HG03139 (cell line): ENCODE measurements at regions not wholly inside any gene's neighbourhood (a gene's known extent, or its start where the extent isn't known, plus 50 kb on each side); places are given as distances from the start of the nearest gene placed in this dataset.
A peak's percentile ranks its signal among the peaks of the same experiment; 100 is the strongest.

ENCODE experiments used
- ATAC-seq: cut with Tn5 transposase; IDR thresholded peaks from one replicate; pipeline ENCODE4 v1.9.1; 2021; ENCODE audit not compliant: unreplicated experiment

DNA sequence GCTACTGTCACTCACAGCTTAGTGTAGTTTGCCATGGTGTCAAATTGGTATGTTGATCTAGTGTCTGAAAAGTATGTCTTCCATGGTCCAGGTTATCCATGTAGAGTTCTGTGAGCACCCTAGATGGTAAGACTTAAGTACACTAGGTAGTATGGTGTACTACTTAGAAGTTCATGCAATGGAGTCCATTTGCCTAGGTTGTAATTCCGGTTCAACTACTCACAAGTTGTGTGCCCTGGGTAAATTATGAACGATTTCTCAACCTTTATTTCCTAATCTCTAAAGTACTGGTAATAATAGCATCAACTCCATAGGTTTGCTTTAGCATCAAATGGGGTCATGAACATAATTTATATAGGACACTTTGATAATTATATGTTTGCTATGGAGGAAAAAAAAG, 666.2 kb upstream of the CELF2 start:
- no peak for ATAC-seq

DNA sequence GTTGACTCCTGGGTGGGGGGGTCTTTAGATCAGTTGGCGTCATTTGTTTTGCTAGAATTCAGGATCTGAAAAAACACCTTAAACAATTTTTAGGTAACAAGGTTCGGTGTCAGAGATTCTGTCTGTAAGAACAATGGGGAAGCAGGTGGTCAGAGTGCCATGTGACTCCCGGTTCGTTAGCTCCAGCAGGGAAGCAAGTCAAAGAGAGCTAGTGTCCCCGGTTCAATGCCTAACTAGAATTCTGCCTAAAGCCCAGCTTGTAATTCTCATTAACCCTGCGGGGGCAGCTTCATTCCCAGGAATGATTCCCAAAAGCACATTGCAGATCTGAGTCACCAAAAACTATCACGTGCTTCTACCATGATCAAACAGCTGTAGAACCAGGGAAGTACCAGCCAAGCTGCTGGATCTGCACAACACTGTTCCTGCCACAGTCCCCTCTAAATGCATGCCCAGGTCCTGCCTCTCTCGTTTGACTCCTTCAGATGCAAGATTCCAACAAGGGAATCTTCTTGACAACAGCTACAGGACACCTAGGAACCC, 664.3 kb upstream of the CELF2 start:
- no peak for ATAC-seq

DNA sequence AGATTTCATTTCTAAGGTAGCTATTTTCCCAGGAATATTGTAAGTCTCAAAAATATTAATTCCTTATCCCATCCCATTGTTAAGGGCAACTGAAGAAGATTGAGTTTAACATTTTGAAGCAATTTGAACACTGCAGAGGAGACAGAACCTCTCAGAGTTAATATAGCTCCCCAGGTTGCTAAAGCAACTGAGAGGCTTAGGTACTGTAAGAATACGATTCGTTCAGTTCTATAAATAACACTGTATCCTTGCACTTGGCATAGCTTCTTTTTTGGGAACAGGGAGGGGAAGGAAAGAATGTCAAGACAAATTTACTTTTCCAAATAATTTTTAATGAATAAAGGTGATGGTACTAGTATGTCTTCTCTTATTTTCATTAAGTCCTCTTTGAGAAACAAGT, 658.4 kb upstream of the CELF2 start:
- ATAC-seq = no peak

DNA sequence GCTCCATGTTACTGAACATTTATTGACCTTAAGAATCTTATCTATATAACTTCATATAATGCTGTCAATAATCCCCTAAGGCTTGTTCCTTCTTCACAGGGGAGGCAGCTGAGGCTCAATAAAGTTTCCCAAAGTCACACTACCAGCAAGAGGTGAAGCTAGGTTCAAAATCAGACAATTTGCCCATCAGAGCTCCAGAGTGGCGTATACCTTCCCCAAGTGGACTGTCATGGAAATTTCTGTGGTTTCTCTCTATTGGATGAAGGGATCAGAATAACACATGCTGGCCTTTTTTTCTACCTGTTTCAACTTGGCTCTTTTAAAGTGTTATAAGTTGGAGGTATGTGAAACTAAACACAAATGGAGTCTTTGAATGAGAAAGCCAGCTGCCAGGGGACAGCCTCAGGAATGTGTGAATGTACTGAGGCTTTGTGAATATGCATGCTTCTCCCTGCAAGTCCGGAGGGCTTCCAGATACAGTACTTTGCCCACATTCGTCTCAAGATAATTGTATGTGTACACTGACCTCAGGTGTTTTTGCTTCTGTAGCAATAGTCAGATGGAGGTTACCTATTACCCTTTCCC, 656.3 kb upstream of the CELF2 start:
- no peak for ATAC-seq

DNA sequence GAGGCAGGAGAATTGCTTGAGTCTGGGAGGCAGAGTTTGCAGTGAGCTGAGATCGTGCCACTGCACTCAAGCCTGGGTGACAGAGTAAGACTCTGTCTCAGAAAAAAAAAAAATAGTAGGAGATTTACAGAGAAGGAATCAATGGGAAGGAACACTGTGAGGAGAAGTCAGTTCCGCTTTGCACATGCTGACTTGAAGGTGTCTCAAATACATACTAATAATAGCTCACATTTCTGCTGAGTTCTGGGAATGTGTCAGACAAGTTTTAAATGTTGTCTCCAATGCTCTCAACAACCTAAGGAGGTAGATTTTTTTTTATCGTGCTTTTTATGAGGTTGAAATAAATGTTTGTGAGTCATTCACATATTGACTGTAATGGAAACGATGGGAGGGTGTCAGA, 654.9 kb upstream of the CELF2 start:
- no peak for ATAC-seq

DNA sequence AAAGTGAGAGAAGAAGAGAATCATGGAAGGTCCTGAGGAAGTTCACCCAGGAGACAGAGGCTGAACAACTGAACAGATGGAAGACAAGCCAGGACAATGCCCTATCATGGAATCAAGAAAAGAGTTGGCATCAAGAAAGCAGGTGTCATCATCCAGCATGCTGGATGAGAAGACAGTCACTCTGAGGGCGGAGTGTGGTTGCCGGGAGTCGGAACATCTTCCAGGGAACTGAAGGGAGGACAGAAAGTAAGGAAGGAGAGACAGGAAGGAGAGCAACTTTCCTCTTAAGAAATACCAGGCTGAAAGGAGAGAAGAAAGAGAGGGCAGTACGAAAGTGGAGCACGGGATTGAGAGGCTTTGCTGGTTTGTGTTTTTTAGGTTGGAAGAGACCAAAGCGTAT, 654.5 kb upstream of the CELF2 start:
- ATAC-seq = no peak

DNA sequence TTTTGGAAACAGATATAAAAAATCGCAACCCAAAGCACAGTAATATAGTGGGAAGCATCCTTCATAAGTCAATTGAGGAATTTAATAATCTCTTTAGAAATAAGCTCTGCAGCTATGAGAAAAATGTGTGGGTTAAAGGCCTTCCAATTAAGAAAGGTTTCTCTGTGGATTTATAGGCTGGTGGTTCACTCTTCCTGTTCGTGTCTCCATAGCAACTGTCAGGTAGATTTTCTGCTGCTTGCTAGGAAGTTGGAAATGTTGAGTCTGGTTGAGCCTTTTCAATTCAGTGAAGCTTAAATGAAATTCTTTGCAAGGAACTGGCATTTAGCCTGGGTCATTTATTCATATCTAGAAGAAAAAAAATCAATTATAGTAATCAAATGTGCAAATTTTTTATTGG, 652.8 kb upstream of the CELF2 start:
- no peak for ATAC-seq

DNA sequence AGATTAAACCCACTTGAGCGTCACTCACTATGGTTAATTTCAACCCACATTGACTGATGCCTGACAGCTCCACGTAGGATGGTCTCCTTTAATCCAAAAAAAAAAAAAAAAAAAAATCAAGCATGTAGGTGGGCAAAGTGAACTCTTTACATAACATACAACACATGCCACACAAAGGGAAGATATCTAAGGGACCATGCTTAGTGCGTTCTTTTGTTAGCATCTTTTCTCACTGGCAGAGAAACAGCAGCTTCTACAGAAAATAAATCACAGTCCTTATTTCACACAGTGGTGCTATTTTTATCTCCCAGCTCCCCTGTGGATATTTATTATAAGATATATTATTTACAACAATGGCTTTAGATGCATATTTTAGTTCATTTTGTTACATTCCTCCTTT, 652.0 kb upstream of the CELF2 start:
- no peak for ATAC-seq

DNA sequence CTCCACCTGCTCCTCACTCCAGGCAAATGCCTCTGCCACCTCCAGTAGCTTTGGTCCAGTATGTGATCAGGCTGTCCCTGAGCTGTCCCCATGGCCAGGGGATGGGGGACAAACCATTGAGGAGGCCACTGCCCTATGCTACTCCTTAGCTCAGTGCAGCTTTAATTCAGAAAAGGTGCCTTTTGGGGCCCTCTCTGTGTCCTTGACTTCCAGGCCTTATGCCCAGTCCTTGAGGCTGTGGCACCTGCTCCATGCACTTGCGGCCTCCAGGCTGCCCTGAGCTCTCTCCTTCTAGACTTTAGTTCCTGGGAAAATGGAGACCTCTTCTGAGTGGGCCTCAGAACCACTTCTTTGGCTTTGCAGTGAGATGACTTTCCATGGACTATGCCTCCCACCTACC, 650.8 kb upstream of the CELF2 start:
- no peak for ATAC-seq

DNA sequence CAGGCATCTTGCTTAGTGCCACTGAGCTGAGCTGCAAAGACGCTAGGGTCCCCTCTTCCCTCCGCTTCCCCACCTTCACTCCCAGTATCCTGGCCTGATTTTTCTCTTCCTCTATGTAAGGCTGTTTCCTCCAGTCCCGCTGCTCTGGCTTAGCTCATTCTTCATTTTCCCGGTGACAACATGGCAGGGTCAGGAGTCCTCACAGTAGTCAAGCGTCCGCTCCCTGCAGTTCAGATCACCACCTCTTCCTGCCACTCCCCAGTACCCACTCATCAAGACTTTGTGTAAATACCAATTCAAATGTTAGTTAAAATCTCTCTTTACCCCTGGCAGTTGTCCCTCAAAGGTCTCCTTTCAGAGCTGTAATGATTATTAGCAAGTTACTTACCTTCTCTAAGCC, 650.4 kb upstream of the CELF2 start:
- no peak for ATAC-seq

DNA sequence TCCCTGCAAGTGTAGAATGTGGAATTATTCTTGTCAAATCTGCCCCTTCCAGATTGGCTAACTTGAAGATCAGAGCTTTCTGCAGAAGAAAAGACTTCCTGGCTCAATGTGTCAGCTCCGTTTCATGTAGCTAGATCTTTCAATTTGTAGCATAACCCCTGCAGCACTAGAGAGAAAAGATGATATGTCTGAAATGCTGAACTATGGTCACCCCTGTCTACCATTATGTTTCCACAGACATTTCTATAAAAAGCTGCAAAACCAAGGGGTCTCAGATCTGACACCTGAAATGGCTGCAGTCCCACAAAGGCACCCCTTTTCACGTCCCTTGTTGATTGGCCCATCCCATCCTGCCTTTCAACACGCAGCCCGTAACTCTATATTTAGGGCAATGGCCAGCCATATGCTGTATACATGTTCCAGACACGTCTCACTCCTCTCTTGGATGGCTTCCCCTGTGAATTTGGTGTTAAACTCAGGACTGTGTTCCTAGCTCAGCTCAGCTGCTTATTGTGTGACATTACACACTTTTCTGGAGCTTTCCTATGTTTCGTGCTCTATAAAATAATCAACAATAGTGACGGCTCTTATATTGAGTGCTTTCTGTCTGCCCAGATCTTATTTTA, 648.6 kb upstream of the CELF2 start:
- no peak for ATAC-seq

DNA sequence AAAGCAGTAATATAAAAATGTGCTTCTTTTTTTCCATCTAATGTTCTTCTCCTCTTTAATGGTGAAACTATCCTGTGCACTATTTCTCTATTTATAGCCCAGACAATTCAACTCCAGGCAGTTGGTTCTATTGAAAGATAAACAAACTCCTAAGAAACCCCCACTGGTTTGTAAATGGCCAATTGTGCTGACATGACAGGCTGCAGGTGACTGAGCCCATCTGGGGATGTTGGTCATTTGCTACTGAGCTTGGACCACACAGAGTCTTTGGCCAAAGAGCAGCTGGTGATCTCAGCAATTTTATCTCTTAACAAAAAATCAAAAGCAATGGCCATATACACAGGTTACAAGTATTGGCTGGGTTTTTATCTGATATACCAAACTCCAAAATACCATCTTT, 631.8 kb upstream of the CELF2 start:
- no peak for ATAC-seq

DNA sequence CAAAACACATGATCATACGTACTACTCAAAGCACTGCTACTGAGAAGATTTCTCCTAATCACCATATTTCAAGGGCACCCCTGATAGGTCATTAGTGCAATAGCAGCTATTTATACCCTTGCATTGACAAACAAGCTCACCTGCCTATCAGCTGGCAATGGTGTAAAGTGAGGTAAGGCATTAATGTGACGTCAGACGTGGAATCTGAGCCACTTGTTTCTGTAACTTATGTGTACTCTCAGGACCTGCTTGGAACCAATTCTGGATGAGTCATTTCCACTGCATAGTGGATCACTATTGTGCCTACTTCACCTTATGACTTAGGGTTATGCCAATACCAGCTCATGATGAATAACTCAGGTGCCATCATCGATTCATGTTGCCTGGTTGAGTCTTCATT, 628.5 kb upstream of the CELF2 start:
- no peak for ATAC-seq

DNA sequence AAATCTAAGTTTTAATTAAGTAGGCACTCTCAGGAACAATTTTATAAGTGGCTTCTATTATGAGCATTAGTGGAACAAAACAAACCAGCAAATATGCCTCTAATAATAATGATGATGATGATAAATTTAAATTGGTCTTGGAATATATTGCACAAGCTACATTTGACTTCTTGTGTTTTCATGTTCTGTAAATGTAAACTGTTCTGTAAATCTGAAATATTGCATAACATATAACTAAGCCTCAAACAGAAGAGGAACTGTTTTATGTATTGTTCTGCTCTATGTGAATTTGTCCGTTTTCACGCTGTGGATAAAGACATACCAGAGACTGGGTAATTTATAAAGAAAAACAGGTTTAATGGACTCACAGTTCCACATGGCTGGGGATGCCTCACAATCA, 625.2 kb upstream of the CELF2 start:
- ATAC-seq = no peak

DNA sequence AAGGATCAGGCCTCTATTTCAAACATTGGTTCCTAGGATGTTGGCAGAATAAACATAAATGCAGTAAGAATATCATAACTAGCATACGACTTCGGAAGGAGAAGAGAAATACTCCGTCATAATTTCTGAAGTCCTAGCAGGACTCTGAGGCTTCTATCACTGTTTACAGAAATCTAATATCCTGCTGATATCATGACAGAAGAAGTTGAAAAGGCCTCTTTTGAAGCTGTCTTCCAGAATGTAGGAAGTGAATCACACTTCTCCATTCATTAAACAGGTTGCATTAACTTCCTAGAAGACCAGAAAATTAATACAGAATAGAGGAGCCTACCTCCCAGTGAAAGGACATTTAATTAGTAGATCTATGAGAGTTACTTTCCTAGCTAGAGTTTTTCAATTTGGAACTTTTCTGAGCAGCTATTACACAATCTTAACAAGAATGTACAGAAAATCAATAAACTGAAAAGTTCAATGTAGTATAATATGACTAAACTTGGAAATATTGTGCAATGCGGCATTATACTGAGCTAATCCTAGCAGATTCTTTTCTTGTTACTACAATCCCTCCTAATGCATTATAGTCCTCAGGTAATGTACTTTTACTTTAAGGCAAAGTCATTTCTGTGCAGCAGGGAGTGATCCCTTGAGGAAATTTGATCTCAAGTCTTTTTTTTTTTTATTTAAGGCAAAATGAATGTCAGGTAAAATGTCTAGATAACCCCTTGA, 622.6 kb upstream of the CELF2 start:
- ATAC-seq = no peak

DNA sequence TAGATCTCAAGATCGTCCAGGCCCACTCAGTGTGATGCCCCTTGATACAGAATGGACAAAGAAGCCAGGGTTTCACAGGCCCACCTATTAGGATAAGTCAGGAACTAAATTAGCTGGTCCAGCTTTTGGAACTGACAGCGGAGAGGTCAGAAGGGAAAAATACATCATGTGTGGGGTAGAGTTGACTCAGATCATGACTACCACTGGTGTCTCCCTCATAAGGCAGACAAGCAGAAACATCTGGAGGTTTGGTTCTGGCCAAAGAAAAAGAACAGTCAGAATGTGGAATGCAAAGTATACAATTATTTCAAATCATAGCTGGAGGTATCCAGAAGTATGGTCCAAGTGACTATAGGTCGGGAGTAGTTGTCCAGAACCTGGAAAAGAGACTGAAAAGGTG, 621.1 kb upstream of the CELF2 start:
- no peak for ATAC-seq

DNA sequence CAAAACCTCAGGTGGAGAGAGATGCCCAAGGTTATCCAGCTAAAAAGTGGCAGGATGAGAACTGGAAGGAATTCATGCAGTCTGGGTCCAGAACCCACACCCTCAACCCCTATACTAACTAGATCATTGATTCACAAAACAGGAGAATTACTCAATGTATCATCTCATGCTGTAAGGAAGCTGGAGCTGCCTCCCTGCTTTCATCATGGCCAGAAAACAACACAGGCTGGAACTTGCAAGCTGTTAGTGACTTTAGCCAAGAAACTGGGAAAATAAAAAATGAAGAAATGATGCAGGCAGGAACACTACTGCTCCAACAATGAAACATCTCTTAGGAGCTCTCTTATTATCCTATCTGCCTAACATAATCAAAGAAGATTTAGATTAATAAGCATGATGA, 619.8 kb upstream of the CELF2 start:
- no peak for ATAC-seq

DNA sequence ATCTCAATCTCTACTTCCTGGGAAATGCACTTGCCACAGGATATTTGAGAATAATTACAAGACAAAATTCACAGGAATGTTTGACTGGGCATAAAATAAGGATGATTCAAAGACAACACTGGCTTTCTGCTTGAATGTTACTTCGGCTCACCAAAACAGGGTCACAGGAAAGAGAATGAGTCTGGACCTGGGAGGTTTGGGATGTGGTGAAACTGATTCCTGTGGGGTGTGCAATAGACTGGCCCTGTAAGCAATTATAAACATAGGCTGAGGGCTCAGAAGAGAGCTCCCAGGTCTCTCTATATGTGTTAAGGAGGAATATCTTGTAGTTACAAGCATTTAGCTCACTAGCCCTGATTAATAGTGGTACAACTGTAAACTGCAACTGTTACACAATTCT, 613.9 kb upstream of the CELF2 start:
- no peak for ATAC-seq

DNA sequence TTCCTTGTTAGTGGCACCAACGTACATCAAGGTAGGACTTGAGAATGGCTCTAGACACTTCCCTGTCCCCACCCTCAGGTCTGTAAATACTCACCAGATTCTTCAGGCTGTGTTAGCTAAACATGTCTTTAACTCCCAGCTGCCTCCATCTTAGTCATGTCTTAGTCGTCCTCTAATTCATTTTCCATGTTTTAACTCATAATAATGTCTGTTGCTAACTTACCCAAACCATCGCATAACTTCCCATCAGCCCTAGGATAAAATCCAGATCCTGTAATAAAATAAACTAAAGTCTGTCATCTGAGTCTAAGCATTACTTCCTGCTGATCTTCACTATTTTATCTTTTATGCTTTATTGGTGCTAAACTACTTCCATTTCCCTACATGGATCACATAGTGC, 600.0 kb upstream of the CELF2 start:
- ATAC-seq = no peak

DNA sequence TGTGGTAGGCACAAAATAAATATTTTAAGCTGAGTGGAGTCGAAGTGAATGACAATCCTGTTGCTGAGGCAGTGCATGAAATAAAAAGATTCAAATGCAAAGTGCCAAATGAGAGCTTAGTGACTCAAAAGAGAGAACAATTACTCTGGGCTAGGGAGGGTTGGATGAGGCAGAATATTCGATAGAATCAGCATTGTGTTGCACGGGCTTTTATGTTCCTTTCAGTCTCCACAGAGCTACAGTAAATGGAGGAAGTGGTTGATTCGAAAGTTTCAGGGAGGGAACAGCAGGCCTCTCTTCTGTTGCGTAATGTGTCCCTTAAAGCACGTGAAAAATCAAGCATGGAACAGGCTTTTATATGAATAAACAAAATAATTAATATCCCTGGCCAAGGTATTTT, 599.3 kb upstream of the CELF2 start:
- peak; percentile 99 for ATAC-seq

DNA sequence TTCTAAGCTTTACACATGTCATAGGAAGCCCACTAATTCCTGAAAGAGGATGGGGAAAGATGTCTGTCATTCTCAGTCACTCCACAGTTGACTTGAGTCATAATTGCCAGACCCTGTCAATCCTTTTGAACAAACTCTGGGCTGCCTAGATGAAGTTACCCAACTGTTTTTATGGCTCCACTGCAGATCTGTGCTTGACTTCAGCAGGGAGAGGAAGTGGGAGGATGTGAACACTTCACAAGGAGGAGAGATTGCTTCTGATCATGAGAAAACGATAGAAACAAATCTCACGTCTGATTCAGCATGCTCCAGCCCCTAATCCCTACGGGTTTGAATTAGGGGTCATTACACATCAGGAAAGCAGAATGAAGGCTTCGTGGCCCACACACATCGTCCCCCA, 596.6 kb upstream of the CELF2 start:
- ATAC-seq = no peak

DNA sequence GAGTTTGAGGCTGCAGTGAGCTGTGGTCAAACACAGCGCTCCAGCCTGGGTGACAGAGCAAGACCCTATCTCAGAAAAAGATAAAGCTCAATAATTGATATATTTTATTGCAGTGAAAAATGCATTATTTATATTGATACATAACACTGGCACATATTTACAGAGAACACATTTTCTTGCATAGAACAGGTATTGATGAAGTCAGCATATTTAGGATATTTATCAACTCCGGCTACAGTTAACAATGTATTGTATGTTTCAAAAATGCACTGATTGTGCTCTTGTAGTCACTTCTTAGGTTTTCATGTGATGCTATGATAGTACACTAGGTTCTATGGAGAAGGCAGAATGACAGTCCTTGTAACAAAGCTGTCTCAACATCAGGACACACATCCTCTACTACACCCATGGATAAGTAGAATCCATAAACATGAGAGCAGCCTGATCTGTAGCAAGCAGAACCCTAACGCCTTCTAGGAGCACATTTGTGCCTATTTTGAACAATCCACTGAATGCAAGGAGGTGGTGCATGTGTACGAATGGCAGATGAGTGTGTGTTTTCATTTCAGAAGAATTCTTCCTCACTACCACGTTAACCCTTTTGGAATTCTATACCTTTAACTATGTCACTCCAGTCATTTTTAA, 586.1 kb upstream of the CELF2 start:
- no peak for ATAC-seq
